ENCODE measurements at regions not wholly inside any gene's neighbourhood (a gene's known extent, or its start where the extent isn't known, plus 50 kb on each side); places are given as distances from the start of the nearest gene placed in this dataset.

DNA sequence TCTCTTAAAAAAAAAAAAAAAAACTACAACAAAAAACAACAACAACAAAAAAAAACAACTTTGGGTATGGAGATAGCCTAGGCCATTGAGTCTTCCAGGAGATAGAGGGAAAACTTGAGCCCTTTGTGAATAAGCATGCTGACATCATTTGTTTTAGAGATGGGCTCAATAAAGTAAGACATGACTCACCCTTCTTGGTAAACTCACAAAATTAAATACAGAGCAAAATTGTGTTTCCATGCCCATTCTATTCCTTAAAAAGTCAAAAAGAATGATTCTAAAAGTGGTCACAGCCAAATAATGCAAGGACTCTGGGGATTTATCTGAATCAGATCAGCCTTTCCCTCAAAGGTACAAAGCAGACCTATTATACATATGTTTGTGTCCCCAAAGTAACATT lies 117.4 kb downstream of the ETAA1 start:
- DNase-seq (ENCODE audit: low spot score) (no peak), ATAC-seq (no peak)
- H3K27ac Mint-ChIP-seq = no peak overlapping the region
- H3K9me3 Mint-ChIP-seq = peaks cover 5% of the 10 kb centered on the region
- no peak for TF ChIP-seq NR3C1 (CRISPR knock-in tag; conservative IDR thresholded peaks at IDR 0.05; ENCODE audit: low read depth)
- TF ChIP-seq NR1H2 (CRISPR knock-in tag; IDR thresholded peaks at IDR 0.05) = no peak
- no peak for TF ChIP-seq USF1 (CRISPR knock-in tag; IDR thresholded peaks at IDR 0.05)
- TF ChIP-seq CREB1 (CRISPR knock-in tag; IDR thresholded peaks at IDR 0.05) = no peak
- TF ChIP-seq SOX15 (CRISPR knock-in tag; IDR thresholded peaks at IDR 0.05) = no peak
- TF ChIP-seq ZNF317 (CRISPR knock-in tag; IDR thresholded peaks at IDR 0.05; ENCODE audit: borderline replicate concordance, low read depth) = no peak
- no peak for TF ChIP-seq ZNF121 (CRISPR knock-in tag; IDR thresholded peaks at IDR 0.05)
- no peak for TF ChIP-seq ZNF423 (CRISPR knock-in tag; IDR thresholded peaks at IDR 0.05)
- no peak for TF ChIP-seq KAT7 (CRISPR knock-in tag; IDR thresholded peaks at IDR 0.05; ENCODE audit: borderline replicate concordance)
- no peak for TF ChIP-seq GTF2I (CRISPR knock-in tag; conservative IDR thresholded peaks at IDR 0.05)
- no peak for TF ChIP-seq JAZF1 (CRISPR knock-in tag; IDR thresholded peaks at IDR 0.05)
- no peak for TF ChIP-seq MXD4 (CRISPR knock-in tag; IDR thresholded peaks at IDR 0.05; ENCODE audit: borderline replicate concordance)
- TF ChIP-seq ATF1 (CRISPR knock-in tag; IDR thresholded peaks at IDR 0.05) = no peak
- H3K36me3 Mint-ChIP-seq = no peaks in the 10 kb centered on the region
- H3K4me3 Mint-ChIP-seq = no peak overlapping the region
- POLR2A ChIA-PET = no interaction called here
- H3K27me3 Mint-ChIP-seq (ENCODE audit: low read depth) = no peaks in the 10 kb centered on the region
- H3K4me1 Mint-ChIP-seq = no peaks in the 10 kb centered on the region
- CTCF ChIA-PET = no interaction called here

DNA sequence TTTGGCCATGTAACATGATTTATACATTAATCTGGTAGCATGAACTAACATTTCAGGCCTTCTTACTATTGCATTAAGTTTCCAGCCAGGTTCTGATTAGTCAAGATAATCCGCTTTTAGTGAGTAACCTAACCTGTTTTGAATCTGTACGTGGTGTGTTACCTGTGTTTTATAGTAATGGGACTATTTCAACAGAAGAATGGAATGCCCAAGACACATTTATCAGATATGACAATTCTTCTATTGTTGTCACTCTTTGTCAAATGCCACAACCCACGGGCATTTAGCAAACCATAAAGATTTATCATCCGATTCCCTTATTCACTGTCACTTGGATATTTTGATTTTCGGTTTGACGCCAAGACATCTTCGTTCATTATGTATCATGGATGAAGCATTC lies 117.9 kb downstream of the ETAA1 start:
- Mint-ChIP-seq H3K36me3 (no peaks in the 10 kb centered on the region), H3K4me3 (no peak overlapping the region), H3K4me1 (no peaks in the 10 kb centered on the region), H3K27me3 (ENCODE audit: low read depth) (no peaks in the 10 kb centered on the region), H3K27ac (no peak overlapping the region), H3K9me3 (peaks cover 5% of the 10 kb centered on the region)
- TF ChIP-seq FOXK1 (CRISPR knock-in tag; IDR thresholded peaks at IDR 0.05) = no peak
- no peak for TF ChIP-seq ZNF317 (CRISPR knock-in tag; IDR thresholded peaks at IDR 0.05; ENCODE audit: borderline replicate concordance, low read depth)
- TF ChIP-seq ZNF396 (CRISPR knock-in tag; IDR thresholded peaks at IDR 0.05; ENCODE audit: borderline replicate concordance) = no peak
- TF ChIP-seq JUN (CRISPR knock-in tag; IDR thresholded peaks at IDR 0.05) = no peak
- TF ChIP-seq ZNF416 (CRISPR knock-in tag; IDR thresholded peaks at IDR 0.05) = no peak
- TF ChIP-seq MAX (CRISPR knock-in tag; IDR thresholded peaks at IDR 0.05) = no peak
- TF ChIP-seq, protein P1, sequence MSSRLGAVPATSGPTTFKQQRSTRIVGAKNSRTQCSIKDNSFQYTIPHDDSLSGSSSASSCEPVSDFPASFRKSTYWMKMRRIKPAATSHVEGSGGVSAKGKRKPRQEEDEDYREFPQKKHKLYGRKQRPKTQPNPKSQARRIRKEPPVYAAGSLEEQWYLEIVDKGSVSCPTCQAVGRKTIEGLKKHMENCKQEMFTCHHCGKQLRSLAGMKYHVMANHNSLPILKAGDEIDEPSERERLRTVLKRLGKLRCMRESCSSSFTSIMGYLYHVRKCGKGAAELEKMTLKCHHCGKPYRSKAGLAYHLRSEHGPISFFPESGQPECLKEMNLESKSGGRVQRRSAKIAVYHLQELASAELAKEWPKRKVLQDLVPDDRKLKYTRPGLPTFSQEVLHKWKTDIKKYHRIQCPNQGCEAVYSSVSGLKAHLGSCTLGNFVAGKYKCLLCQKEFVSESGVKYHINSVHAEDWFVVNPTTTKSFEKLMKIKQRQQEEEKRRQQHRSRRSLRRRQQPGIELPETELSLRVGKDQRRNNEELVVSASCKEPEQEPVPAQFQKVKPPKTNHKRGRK (CRISPR knock-in tag; IDR thresholded peaks at IDR 0.05; ENCODE audit: borderline replicate concordance) = no peak
- TF ChIP-seq, protein P2, sequence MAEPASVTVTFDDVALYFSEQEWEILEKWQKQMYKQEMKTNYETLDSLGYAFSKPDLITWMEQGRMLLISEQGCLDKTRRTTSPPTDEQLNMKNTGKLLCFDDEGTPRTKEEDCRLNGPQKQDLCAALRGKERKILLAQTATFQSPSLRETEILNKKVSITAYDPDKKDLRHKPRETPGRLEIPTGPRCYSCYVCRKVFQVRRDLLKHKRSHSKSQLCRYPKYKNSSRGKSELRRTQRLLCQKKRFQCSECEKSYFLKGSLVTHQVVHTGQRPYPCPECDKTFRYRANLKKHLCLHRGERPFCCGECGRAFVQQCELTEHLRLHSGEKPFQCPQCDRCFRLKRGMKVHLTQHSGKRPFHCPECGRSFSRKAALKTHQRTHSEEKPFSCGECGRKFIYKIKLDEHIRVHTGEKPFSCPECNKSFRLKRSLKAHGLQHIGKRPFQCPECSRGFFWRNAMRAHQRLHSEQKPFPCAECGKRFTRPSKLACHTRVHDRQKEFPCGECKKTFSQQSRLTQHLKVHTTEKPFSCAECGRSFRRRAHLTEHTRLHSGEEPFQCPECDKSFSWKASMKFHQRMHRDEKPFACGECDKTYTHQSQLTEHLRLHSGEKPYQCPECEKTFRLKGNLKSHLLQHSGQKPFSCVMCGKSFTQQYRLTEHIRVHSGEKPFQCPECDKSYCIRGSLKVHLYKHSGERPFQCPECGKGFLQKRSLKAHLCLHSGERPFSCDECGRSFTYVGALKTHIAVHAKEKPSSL (CRISPR knock-in tag; conservative IDR thresholded peaks at IDR 0.05) = no peak
- TF ChIP-seq ZNF138 (CRISPR knock-in tag; conservative IDR thresholded peaks at IDR 0.05) = no peak
- TF ChIP-seq ZBTB21 (CRISPR knock-in tag; IDR thresholded peaks at IDR 0.05; ENCODE audit: borderline replicate concordance) = no peak
- TF ChIP-seq SOX15 (CRISPR knock-in tag; IDR thresholded peaks at IDR 0.05) = no peak
- TF ChIP-seq GRHL2 (CRISPR knock-in tag; IDR thresholded peaks at IDR 0.05; ENCODE audit: insufficient replicate concordance, severe bottlenecking) = no peak
- TF ChIP-seq USF1 (CRISPR knock-in tag; IDR thresholded peaks at IDR 0.05) = no peak
- TF ChIP-seq NFATC4 (CRISPR knock-in tag; IDR thresholded peaks at IDR 0.05) = no peak
- no peak for TF ChIP-seq ATF6 (CRISPR knock-in tag; IDR thresholded peaks at IDR 0.05)
- TF ChIP-seq ZBTB43 (CRISPR knock-in tag; IDR thresholded peaks at IDR 0.05) = no peak
- TF ChIP-seq PRRX2 (CRISPR knock-in tag; IDR thresholded peaks at IDR 0.05) = no peak
- no peak for TF ChIP-seq TEAD4 (CRISPR knock-in tag; IDR thresholded peaks at IDR 0.05)
- no peak for DNase-seq (ENCODE audit: low spot score)
- no peak for ATAC-seq
- ChIA-PET POLR2A (no interaction called here), CTCF (no interaction called here)
